HEK293 (cell line): ENCODE measurements at regions not wholly inside any gene's neighbourhood (a gene's known extent, or its start where the extent isn't known, plus 50 kb on each side); places are given as distances from the start of the nearest gene placed in this dataset.

ENCODE experiments used
- BCL11A ChIP-seq: fragments of 450-650 bp; formaldehyde crosslinking; IDR thresholded peaks from 2 replicates; pipeline ENCODE4 v1.5.1; 2016; ENCODE audit warnings: low read depth, missing biosample characterization, missing genetic modification characterization
- GLI4 ChIP-seq: fragments of 450-650 bp; formaldehyde crosslinking; IDR thresholded peaks from 2 replicates; pipeline ENCODE4 v1.5.1; 2016; ENCODE audit warnings: missing biosample characterization, missing genetic modification characterization
- ZNF114 ChIP-seq: fragments of 450-650 bp; formaldehyde crosslinking; IDR thresholded peaks from 2 replicates; pipeline ENCODE4 v1.5.0; 2017; ENCODE audit warnings: missing biosample characterization, missing genetic modification characterization
- ZNF23 ChIP-seq: fragments of 450-650 bp; formaldehyde crosslinking; IDR thresholded peaks from 2 replicates; pipeline ENCODE4 v1.5.1; 2016; ENCODE audit warnings: missing biosample characterization, missing genetic modification characterization, borderline replicate concordance
- ZNF302 ChIP-seq: fragments of 450-650 bp; formaldehyde crosslinking; IDR thresholded peaks from 2 replicates; pipeline ENCODE4 v1.5.1; 2016; ENCODE audit warnings: missing biosample characterization, missing genetic modification characterization, low read depth
- ZNF510 ChIP-seq: fragments of 450-650 bp; formaldehyde crosslinking; IDR thresholded peaks from 2 replicates; pipeline ENCODE4 v1.5.1; 2018; ENCODE audit warnings: mild to moderate bottlenecking, missing genetic modification characterization, missing biosample characterization; ENCODE audit not compliant: insufficient replicate concordance
- ZNF544 ChIP-seq: fragments of 450-650 bp; formaldehyde crosslinking; IDR thresholded peaks from 2 replicates; pipeline ENCODE4 v1.5.0; 2017; ENCODE audit warnings: missing biosample characterization, missing genetic modification characterization
- TF ChIP-seq, protein P1 (sequence below): fragments of 450-650 bp; formaldehyde crosslinking; IDR thresholded peaks from 2 replicates; pipeline ENCODE4 v1.5.1; 2016; ENCODE audit warnings: missing biosample characterization, missing genetic modification characterization
- TF ChIP-seq, protein P2 (sequence below): fragments of 450-650 bp; formaldehyde crosslinking; IDR thresholded peaks from 2 replicates; pipeline ENCODE4 v1.5.1; 2016; ENCODE audit warnings: missing biosample characterization, missing genetic modification characterization
- TF ChIP-seq, protein P3 (sequence below): fragments of 450-650 bp; IDR thresholded peaks from 2 replicates; pipeline ENCODE4 v1.5.1; 2018; ENCODE audit warnings: missing biosample characterization, missing genetic modification characterization

DNA sequence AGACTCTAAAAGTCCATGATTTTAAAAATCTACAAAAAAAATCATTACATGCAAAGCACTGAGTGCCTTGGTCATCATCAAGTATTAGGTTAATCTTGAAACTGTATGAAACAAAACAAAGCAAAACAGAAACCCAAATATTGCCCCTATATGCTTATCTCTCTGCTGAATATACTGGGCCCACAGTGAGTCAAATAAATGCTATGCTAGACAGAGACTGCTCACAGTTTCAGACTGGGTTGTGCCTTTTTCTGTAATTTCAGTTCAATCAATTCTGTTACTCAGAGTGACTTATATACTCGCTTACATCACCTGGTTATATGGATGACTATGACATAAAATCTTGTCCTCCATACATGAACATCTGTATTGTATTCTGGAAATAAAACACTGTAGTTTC is 257.1 kb upstream of the ACTRT1 start:
- TF ChIP-seq ZNF544, result no peak
- TF ChIP-seq ZNF114, result no peak
- TF ChIP-seq, protein P1, sequence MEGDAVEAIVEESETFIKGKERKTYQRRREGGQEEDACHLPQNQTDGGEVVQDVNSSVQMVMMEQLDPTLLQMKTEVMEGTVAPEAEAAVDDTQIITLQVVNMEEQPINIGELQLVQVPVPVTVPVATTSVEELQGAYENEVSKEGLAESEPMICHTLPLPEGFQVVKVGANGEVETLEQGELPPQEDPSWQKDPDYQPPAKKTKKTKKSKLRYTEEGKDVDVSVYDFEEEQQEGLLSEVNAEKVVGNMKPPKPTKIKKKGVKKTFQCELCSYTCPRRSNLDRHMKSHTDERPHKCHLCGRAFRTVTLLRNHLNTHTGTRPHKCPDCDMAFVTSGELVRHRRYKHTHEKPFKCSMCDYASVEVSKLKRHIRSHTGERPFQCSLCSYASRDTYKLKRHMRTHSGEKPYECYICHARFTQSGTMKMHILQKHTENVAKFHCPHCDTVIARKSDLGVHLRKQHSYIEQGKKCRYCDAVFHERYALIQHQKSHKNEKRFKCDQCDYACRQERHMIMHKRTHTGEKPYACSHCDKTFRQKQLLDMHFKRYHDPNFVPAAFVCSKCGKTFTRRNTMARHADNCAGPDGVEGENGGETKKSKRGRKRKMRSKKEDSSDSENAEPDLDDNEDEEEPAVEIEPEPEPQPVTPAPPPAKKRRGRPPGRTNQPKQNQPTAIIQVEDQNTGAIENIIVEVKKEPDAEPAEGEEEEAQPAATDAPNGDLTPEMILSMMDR (tag by site-specific recombination), result no peak
- TF ChIP-seq GLI4 (tag by site-specific recombination), result no peak
- TF ChIP-seq, protein P2, sequence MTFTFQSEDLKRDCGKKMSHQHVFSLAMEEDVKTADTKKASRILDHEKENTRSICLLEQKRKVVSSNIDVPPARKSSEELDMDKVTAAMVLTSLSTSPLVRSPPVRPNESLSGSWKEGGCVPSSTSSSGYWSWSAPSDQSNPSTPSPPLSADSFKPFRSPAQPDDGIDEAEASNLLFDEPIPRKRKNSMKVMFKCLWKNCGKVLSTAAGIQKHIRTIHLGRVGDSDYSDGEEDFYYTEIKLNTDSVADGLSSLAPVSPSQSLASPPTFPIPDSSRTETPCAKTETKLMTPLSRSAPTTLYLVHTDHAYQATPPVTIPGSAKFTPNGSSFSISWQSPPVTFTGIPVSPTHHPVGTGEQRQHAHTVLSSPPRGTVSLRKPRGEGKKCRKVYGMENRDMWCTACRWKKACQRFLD (tag by site-specific recombination), result no peak
- TF ChIP-seq, protein P3, sequence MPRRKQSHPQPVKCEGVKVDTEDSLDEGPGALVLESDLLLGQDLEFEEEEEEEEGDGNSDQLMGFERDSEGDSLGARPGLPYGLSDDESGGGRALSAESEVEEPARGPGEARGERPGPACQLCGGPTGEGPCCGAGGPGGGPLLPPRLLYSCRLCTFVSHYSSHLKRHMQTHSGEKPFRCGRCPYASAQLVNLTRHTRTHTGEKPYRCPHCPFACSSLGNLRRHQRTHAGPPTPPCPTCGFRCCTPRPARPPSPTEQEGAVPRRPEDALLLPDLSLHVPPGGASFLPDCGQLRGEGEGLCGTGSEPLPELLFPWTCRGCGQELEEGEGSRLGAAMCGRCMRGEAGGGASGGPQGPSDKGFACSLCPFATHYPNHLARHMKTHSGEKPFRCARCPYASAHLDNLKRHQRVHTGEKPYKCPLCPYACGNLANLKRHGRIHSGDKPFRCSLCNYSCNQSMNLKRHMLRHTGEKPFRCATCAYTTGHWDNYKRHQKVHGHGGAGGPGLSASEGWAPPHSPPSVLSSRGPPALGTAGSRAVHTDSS (tag by site-specific recombination), result no peak
- TF ChIP-seq ZNF510 (tag by site-specific recombination), result no peak
- TF ChIP-seq ZNF302, result no peak
- no peak for TF ChIP-seq ZNF23 (tag by site-specific recombination)
- no peak for TF ChIP-seq BCL11A (tag by site-specific recombination)
